Kidney epithelial cell (primary cell): ENCODE measurements at regions not wholly inside any gene's neighbourhood (a gene's known extent, or its start where the extent isn't known, plus 50 kb on each side); places are given as distances from the start of the nearest gene placed in this dataset.

ENCODE experiments used
- DNase-seq: peaks from one replicate; pipeline ENCODE4 v3.0.0-alpha.2; 2010; ENCODE audit warnings: low read depth
- H3K27me3 ChIP-seq: 2 replicates; pipeline ENCODE4 v1.6.0; 2011; ENCODE audit warnings: low read length; ENCODE audit not compliant: control insufficient read depth, insufficient read depth
- H3K36me3 ChIP-seq: 2 replicates; pipeline ENCODE4 v1.5.1; 2011; ENCODE audit warnings: low read length; ENCODE audit not compliant: control insufficient read depth, insufficient read depth
- H3K4me3 ChIP-seq: 2 replicates; pipeline ENCODE4 v1.5.1; 2011; ENCODE audit warnings: low read depth, mild to moderate bottlenecking, control low read depth, low read length
- CTCF ChIP-seq: IDR thresholded peaks from 2 replicates; pipeline ENCODE4 v1.5.1; 2011; ENCODE audit warnings: mild to moderate bottlenecking, moderate library complexity, low read length, control low read depth, inconsistent platforms; ENCODE audit not compliant: insufficient read depth, poor library complexity, severe bottlenecking

GRCh38 chr5:133881576-133882388 is 86.6 kb downstream of the C5orf15 start:
- no peak for TF ChIP-seq CTCF
- no peak for DNase-seq
- no peaks in the 10 kb centered on the region for H3K36me3 ChIP-seq
- H3K27me3 ChIP-seq, result peaks cover 10% of the 10 kb centered on the region
- H3K4me3 ChIP-seq, result no peak overlapping the region

GRCh38 chr5:133878236-133878555 is 90.2 kb downstream of the C5orf15 start:
- TF ChIP-seq CTCF, result no peak
- H3K27me3 ChIP-seq, result peaks cover 10% of the 10 kb centered on the region
- no peak overlapping the region for H3K4me3 ChIP-seq
- DNase-seq, result no peak
- no peaks in the 10 kb centered on the region for H3K36me3 ChIP-seq

GRCh38 chr5:133877351-133878235 is 90.8 kb downstream of the C5orf15 start:
- peaks cover 10% of the 10 kb centered on the region for H3K27me3 ChIP-seq
- no peak for TF ChIP-seq CTCF
- no peaks in the 10 kb centered on the region for H3K36me3 ChIP-seq
- no peak for DNase-seq
- no peak overlapping the region for H3K4me3 ChIP-seq

GRCh38 chr5:133876266-133876665 is 92.2 kb downstream of the C5orf15 start:
- Histone ChIP-seq H3K36me3 (no peaks in the 10 kb centered on the region), H3K27me3 (peaks cover 6% of the 10 kb centered on the region), H3K4me3 (no peak overlapping the region)
- TF ChIP-seq CTCF, result no peak
- DNase-seq, result no peak

- Histone ChIP-seq H3K27me3 (peaks cover 2% of the 10 kb centered on the region), H3K4me3 (no peak overlapping the region), H3K36me3 (no peaks in the 10 kb centered on the region)
- no peak for DNase-seq
- TF ChIP-seq CTCF, result no peak
Observed at GRCh38 chr5:133875179-133875578, 93.2 kb downstream of the C5orf15 start.
